HEK293 (cell line): ENCODE measurements at regions not wholly inside any gene's neighbourhood (a gene's known extent, or its start where the extent isn't known, plus 50 kb on each side); places are given as distances from the start of the nearest gene placed in this dataset.

Source experiments
- CTCF ChIA-PET: fragments of 350-600 bp; formaldehyde crosslinking; extraction: SDS; loops from one replicate; lab custom pipeline; 2021; ENCODE audit warnings: antibody characterized with exemption; lab: Yijun Ruan, JAX
- POLR2A ChIA-PET: fragments of 300-600 bp; formaldehyde crosslinking; extraction: SDS; loops from one replicate; lab custom pipeline; 2020; ENCODE audit warnings: antibody characterized with exemption, inconsistent platforms; lab: Yijun Ruan, JAX
- H3K27ac ChIP-seq: fragments of 200-500 bp; sonication (Bioruptor generic); 2 replicates; pipeline ENCODE4 v1.5.1; 2014; ENCODE audit warnings: low read depth, low read length, control low read depth, inconsistent platforms; ENCODE audit errors: extremely low read depth
- H3K36me3 ChIP-seq, 2 experiments: fragments of 200-500 bp in 1 of 2; sonication (Bioruptor generic) in 1 of 2; 1 replicate in 1 of 2; 2 replicates in 1 of 2; pipeline ENCODE4 v1.5.1; 2014 to 2017; ENCODE audit warnings: inconsistent platforms in 2 of 2, low read length in 2 of 2; ENCODE audit not compliant: control insufficient read depth in 2 of 2, insufficient read depth in 1 of 2
- H3K4me1 ChIP-seq: fragments of 200-500 bp; sonication (Bioruptor generic); 2 replicates; pipeline ENCODE4 v1.5.1; 2014; ENCODE audit warnings: mild to moderate bottlenecking, low read length, inconsistent platforms; ENCODE audit not compliant: control insufficient read depth, insufficient read depth
- H3K4me3 ChIP-seq: 2 replicates; pipeline ENCODE4 v1.5.1; 2011; ENCODE audit warnings: low read depth, mild to moderate bottlenecking, control low read depth, low read length, moderate library complexity
- H3K9me3 ChIP-seq: fragments of 200-500 bp; sonication (Bioruptor generic); 2 replicates; pipeline ENCODE4 v1.5.1; 2014; ENCODE audit warnings: low read depth, low read length, inconsistent platforms; ENCODE audit not compliant: control insufficient read depth, insufficient read depth
- HOXA7 ChIP-seq: sonication (generic); formaldehyde crosslinking; IDR thresholded peaks from 2 replicates; pipeline ENCODE4 v1.8.1; 2022; ENCODE audit warnings: missing genetic modification reagents, borderline replicate concordance
- HOXD13 ChIP-seq: sonication (generic); formaldehyde crosslinking; IDR thresholded peaks from 2 replicates; pipeline ENCODE4 v1.8.0; 2022; ENCODE audit warnings: missing genetic modification reagents, borderline replicate concordance
- KLF7 ChIP-seq: fragments of 450-650 bp; formaldehyde crosslinking; IDR thresholded peaks from 2 replicates; pipeline ENCODE4 v1.5.1; 2016; ENCODE audit warnings: missing biosample characterization, missing genetic modification characterization, borderline replicate concordance
- RBAK ChIP-seq: fragments of 450-650 bp; formaldehyde crosslinking; IDR thresholded peaks from 2 replicates; pipeline ENCODE4 v1.5.1; 2016; ENCODE audit warnings: missing biosample characterization, missing genetic modification characterization
- SALL2 ChIP-seq: fragments of 450-650 bp; formaldehyde crosslinking; IDR thresholded peaks from 2 replicates; pipeline ENCODE4 v1.5.0; 2017; ENCODE audit warnings: missing biosample characterization, mild to moderate bottlenecking, missing genetic modification characterization, borderline replicate concordance
- SCRT1 ChIP-seq: fragments of 450-650 bp; formaldehyde crosslinking; IDR thresholded peaks from 2 replicates; pipeline ENCODE4 v1.5.1; 2016; ENCODE audit warnings: missing biosample characterization, missing genetic modification characterization, borderline replicate concordance
- TCF7L2 ChIP-seq: IDR thresholded peaks from 2 replicates; pipeline ENCODE4 v1.6.1; 2011; ENCODE audit warnings: low read depth, mild to moderate bottlenecking, inconsistent platforms, low read length, moderate library complexity, borderline replicate concordance
- ZFP3 ChIP-seq: fragments of 450-650 bp; formaldehyde crosslinking; IDR thresholded peaks from 2 replicates; pipeline ENCODE4 v1.5.1; 2016; ENCODE audit warnings: low read depth, missing biosample characterization, missing genetic modification characterization
- ZNF114 ChIP-seq: fragments of 450-650 bp; formaldehyde crosslinking; IDR thresholded peaks from 2 replicates; pipeline ENCODE4 v1.5.0; 2017; ENCODE audit warnings: missing biosample characterization, missing genetic modification characterization
- ZNF132 ChIP-seq: fragments of 450-650 bp; formaldehyde crosslinking; IDR thresholded peaks from 2 replicates; pipeline ENCODE4 v1.5.1; 2017; ENCODE audit warnings: missing biosample characterization, missing genetic modification characterization, borderline replicate concordance
- ZNF2 ChIP-seq: fragments of 450-650 bp; formaldehyde crosslinking; IDR thresholded peaks from 2 replicates; pipeline ENCODE4 v1.5.1; 2016; ENCODE audit warnings: missing biosample characterization, missing genetic modification characterization
- ZNF221 ChIP-seq: fragments of 450-650 bp; formaldehyde crosslinking; IDR thresholded peaks from 2 replicates; pipeline ENCODE4 v1.5.1; 2017; ENCODE audit warnings: missing biosample characterization, missing genetic modification characterization, borderline replicate concordance
- ZNF223 ChIP-seq: fragments of 450-650 bp; formaldehyde crosslinking; IDR thresholded peaks from 2 replicates; pipeline ENCODE4 v1.5.1; 2016; ENCODE audit warnings: missing biosample characterization, missing genetic modification characterization
- ZNF248 ChIP-seq: fragments of 450-650 bp; formaldehyde crosslinking; IDR thresholded peaks from 2 replicates; pipeline ENCODE4 v1.5.1; 2017; ENCODE audit warnings: missing biosample characterization, missing genetic modification characterization
- ZNF311 ChIP-seq: fragments of 450-650 bp; formaldehyde crosslinking; IDR thresholded peaks from 2 replicates; pipeline ENCODE4 v1.5.1; 2017; ENCODE audit warnings: missing biosample characterization, missing genetic modification characterization, borderline replicate concordance
- ZNF324 ChIP-seq: fragments of 450-650 bp; formaldehyde crosslinking; IDR thresholded peaks from 2 replicates; pipeline ENCODE4 v1.5.1; 2016; ENCODE audit warnings: missing biosample characterization, missing genetic modification characterization
- ZNF341 ChIP-seq: fragments of 450-650 bp; formaldehyde crosslinking; IDR thresholded peaks from 2 replicates; pipeline ENCODE4; 2016; ENCODE audit warnings: low read depth, missing biosample characterization, missing genetic modification characterization
- ZNF394 ChIP-seq: fragments of 450-650 bp; formaldehyde crosslinking; IDR thresholded peaks from 2 replicates; pipeline ENCODE4 v1.5.1; 2016; ENCODE audit warnings: missing biosample characterization, missing genetic modification characterization, mild to moderate bottlenecking, moderate library complexity, borderline replicate concordance
- ZNF501 ChIP-seq: fragments of 450-650 bp; formaldehyde crosslinking; IDR thresholded peaks from 2 replicates; pipeline ENCODE4 v1.5.1; 2016; ENCODE audit warnings: missing biosample characterization, missing genetic modification characterization
- ZNF510 ChIP-seq: fragments of 450-650 bp; formaldehyde crosslinking; IDR thresholded peaks from 2 replicates; pipeline ENCODE4 v1.5.1; 2018; ENCODE audit warnings: mild to moderate bottlenecking, missing genetic modification characterization, missing biosample characterization; ENCODE audit not compliant: insufficient replicate concordance
- ZNF544 ChIP-seq: fragments of 450-650 bp; formaldehyde crosslinking; IDR thresholded peaks from 2 replicates; pipeline ENCODE4 v1.5.0; 2017; ENCODE audit warnings: missing biosample characterization, missing genetic modification characterization
- ZNF571 ChIP-seq: fragments of 450-650 bp; formaldehyde crosslinking; IDR thresholded peaks from 2 replicates; pipeline ENCODE4 v1.5.0; 2017; ENCODE audit warnings: missing biosample characterization, missing genetic modification characterization
- ZNF664 ChIP-seq: fragments of 450-650 bp; formaldehyde crosslinking; IDR thresholded peaks from 2 replicates; pipeline ENCODE4 v1.5.1; 2016; ENCODE audit warnings: missing biosample characterization, missing genetic modification characterization
- ZNF830 ChIP-seq: fragments of 450-650 bp; IDR thresholded peaks from 2 replicates; pipeline ENCODE4 v1.5.0; 2018; ENCODE audit warnings: missing biosample characterization, missing genetic modification characterization, low read depth, mild to moderate bottlenecking, moderate library complexity
- TF ChIP-seq, protein P1 (sequence below): fragments of 450-650 bp; formaldehyde crosslinking; IDR thresholded peaks from 2 replicates; pipeline ENCODE4 v1.5.1; 2016; ENCODE audit warnings: missing biosample characterization, missing genetic modification characterization
- TF ChIP-seq, protein P2 (sequence below): fragments of 450-650 bp; formaldehyde crosslinking; IDR thresholded peaks from 2 replicates; pipeline ENCODE4 v1.5.1; 2017; ENCODE audit warnings: missing biosample characterization, missing genetic modification characterization
- TF ChIP-seq, protein P3 (sequence below): fragments of 450-650 bp; IDR thresholded peaks from 2 replicates; pipeline ENCODE4 v1.5.1; 2018; ENCODE audit warnings: missing biosample characterization, missing genetic modification characterization
- TF ChIP-seq, protein P4 (sequence below): fragments of 450-650 bp; formaldehyde crosslinking; IDR thresholded peaks from 2 replicates; pipeline ENCODE4 v1.5.1; 2016; ENCODE audit warnings: missing biosample characterization, missing genetic modification characterization

DNA sequence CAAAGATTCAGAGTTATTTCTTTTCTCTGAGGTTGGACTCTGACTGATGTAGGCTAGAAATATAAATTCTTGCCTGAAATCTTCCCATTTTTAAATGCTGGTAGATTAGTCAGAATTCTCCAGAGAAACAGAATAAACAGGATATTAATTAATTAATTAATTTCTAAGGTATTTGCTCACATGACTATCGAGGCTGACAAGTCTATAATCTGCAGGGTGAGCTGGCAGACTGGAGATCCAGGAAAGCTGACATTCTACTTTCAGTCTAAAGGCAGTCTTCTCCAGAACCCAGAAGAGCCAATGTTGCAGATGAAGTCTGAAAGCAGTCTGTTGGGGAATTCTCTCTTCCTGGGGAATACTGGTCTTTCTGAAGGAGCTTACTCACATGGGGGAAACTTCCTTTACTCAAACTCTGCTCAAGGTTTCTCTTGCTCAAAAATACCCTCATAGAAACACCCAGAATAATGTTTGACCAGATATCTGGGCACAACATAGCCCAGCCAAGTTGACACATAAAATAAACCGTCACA, 189.7 kb downstream of the KIF20B start:
- ChIA-PET CTCF (no interaction called here), POLR2A (interaction anchor here (0.6 kb wide), 1 partner anchor 273 kb away, joined by 3 read pairs; no protein-coding TSS in a partner anchor)
- Histone ChIP-seq H3K4me1 (no peaks in the 10 kb centered on the region), H3K9me3 (no peaks in the 10 kb centered on the region), H3K27ac (no peak overlapping the region), H3K36me3 (no peaks in the 10 kb centered on the region), H3K4me3 (no peak overlapping the region)
- TF ChIP-seq SALL2 (tag by site-specific recombination) (no peak), ZNF501 (tag by site-specific recombination) (no peak), KLF7 (tag by site-specific recombination) (no peak), ZNF544 (no peak), ZNF114 (tag by site-specific recombination) (no peak), ZNF324 (no peak), ZNF311 (tag by site-specific recombination) (no peak)

DNA sequence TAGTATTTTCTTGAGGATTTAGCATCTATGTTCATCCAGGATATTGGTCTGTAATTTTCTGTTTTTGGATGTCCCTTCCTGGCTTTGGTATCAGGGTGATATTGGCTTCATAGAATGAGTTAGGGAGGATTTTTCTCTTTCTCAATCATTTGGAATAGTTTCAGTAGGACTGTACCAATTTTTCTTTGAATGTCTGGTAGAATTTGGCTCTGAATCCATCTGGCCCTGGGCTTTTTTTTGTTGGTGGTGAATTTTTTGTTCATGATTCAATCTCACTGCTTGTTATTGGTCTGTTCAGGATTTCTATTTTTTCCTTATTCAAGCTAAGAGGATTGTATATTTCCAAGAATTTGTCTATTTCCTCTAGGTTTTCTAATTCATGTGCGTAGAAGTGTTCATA, 192.7 kb downstream of the KIF20B start:
- ChIA-PET POLR2A (no interaction called here), CTCF (no interaction called here)
- no peak overlapping the region for H3K4me3 ChIP-seq
- H3K9me3 ChIP-seq = no peaks in the 10 kb centered on the region
- H3K27ac ChIP-seq = no peak overlapping the region
- H3K4me1 ChIP-seq = no peaks in the 10 kb centered on the region
- TF ChIP-seq ZNF221 (tag by site-specific recombination) (no peak), HOXD13 (CRISPR knock-in tag) (no peak), ZNF664 (tag by site-specific recombination) (no peak), ZNF223 (tag by site-specific recombination) (no peak), ZNF510 (tag by site-specific recombination) (no peak)
- TF ChIP-seq, protein P1, sequence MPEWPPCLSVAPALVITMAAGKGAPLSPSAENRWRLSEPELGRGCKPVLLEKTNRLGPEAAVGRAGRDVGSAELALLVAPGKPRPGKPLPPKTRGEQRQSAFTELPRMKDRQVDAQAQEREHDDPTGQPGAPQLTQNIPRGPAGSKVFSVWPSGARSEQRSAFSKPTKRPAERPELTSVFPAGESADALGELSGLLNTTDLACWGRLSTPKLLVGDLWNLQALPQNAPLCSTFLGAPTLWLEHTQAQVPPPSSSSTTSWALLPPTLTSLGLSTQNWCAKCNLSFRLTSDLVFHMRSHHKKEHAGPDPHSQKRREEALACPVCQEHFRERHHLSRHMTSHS (tag by site-specific recombination) = no peak
- TF ChIP-seq, protein P2, sequence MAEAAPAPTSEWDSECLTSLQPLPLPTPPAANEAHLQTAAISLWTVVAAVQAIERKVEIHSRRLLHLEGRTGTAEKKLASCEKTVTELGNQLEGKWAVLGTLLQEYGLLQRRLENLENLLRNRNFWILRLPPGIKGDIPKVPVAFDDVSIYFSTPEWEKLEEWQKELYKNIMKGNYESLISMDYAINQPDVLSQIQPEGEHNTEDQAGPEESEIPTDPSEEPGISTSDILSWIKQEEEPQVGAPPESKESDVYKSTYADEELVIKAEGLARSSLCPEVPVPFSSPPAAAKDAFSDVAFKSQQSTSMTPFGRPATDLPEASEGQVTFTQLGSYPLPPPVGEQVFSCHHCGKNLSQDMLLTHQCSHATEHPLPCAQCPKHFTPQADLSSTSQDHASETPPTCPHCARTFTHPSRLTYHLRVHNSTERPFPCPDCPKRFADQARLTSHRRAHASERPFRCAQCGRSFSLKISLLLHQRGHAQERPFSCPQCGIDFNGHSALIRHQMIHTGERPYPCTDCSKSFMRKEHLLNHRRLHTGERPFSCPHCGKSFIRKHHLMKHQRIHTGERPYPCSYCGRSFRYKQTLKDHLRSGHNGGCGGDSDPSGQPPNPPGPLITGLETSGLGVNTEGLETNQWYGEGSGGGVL = no peak
- no peaks in the 10 kb centered on the region for H3K36me3 ChIP-seq

DNA sequence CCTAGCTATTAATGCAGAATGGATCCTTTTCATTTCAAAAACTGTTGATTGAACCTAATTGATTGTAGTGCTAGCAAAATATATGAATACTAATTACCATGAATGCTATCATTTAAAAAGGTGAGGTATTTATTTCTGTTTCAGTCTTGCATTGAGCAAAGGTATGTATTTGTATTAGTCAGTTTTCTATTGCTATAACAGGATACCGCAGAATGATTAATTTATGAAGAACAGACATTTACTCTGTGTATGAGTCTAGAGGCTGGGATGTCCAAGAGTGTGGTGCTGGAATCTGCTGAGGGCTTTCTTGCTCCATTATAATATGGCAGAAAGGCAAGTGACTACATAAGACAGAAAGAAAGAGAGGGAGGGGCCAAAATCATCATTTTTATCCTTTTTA, 199.2 kb downstream of the KIF20B start:
- no peaks in the 10 kb centered on the region for H3K4me1 ChIP-seq
- H3K4me3 ChIP-seq = no peak overlapping the region
- ChIA-PET CTCF (no interaction called here), POLR2A (no interaction called here)
- H3K36me3 ChIP-seq = no peaks in the 10 kb centered on the region
- no peaks in the 10 kb centered on the region for H3K9me3 ChIP-seq
- no peak overlapping the region for H3K27ac ChIP-seq
- TF ChIP-seq, protein P3, sequence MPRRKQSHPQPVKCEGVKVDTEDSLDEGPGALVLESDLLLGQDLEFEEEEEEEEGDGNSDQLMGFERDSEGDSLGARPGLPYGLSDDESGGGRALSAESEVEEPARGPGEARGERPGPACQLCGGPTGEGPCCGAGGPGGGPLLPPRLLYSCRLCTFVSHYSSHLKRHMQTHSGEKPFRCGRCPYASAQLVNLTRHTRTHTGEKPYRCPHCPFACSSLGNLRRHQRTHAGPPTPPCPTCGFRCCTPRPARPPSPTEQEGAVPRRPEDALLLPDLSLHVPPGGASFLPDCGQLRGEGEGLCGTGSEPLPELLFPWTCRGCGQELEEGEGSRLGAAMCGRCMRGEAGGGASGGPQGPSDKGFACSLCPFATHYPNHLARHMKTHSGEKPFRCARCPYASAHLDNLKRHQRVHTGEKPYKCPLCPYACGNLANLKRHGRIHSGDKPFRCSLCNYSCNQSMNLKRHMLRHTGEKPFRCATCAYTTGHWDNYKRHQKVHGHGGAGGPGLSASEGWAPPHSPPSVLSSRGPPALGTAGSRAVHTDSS (tag by site-specific recombination) = no peak
- TF ChIP-seq HOXD13 (CRISPR knock-in tag) (no peak), ZNF341 (tag by site-specific recombination) (no peak), ZNF830 (tag by site-specific recombination) (no peak), SALL2 (tag by site-specific recombination) (no peak), TCF7L2 (no peak), ZNF394 (tag by site-specific recombination) (no peak), ZFP3 (tag by site-specific recombination) (no peak), ZNF571 (no peak), ZNF132 (no peak), SCRT1 (tag by site-specific recombination) (no peak), RBAK (tag by site-specific recombination) (no peak), ZNF248 (tag by site-specific recombination) (no peak), ZNF2 (tag by site-specific recombination) (no peak), HOXA7 (no peak)
- TF ChIP-seq, protein P4, sequence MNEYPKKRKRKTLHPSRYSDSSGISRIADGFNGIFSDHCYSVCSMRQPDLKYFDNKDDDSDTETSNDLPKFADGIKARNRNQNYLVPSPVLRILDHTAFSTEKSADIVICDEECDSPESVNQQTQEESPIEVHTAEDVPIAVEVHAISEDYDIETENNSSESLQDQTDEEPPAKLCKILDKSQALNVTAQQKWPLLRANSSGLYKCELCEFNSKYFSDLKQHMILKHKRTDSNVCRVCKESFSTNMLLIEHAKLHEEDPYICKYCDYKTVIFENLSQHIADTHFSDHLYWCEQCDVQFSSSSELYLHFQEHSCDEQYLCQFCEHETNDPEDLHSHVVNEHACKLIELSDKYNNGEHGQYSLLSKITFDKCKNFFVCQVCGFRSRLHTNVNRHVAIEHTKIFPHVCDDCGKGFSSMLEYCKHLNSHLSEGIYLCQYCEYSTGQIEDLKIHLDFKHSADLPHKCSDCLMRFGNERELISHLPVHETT = no peak
